GM21381 (cell line): ENCODE measurements at regions not wholly inside any gene's neighbourhood (a gene's known extent, or its start where the extent isn't known, plus 50 kb on each side); places are given as distances from the start of the nearest gene placed in this dataset.

Source experiments
- ATAC-seq: cut with Tn5 transposase; IDR thresholded peaks from one replicate; pipeline ENCODE4 v1.9.1; 2021; ENCODE audit warnings: mild to moderate bottlenecking, moderate library complexity; ENCODE audit not compliant: unreplicated experiment

- ATAC-seq: no peak
These were observed 310.2 kb downstream of the ARL6IP6 start for GRCh38 chr2:153028626-153029025.

GRCh38 chr2:153027533-153027932 lies 309.1 kb downstream of the ARL6IP6 start:
- ATAC-seq: no peak

GRCh38 chr2:153020201-153020600 lies 301.8 kb downstream of the ARL6IP6 start:
- no peak for ATAC-seq

- no peak for ATAC-seq
These were observed 286.8 kb downstream of the ARL6IP6 start for GRCh38 chr2:153005071-153005730.

- no peak for ATAC-seq
These were observed 286.2 kb downstream of the ARL6IP6 start for GRCh38 chr2:153004627-153005026.

- ATAC-seq: no peak
These were observed 255.7 kb downstream of the ARL6IP6 start for GRCh38 chr2:152974146-152974545.

- no peak for ATAC-seq
These were observed 253.3 kb downstream of the ARL6IP6 start for GRCh38 chr2:152971685-152972084.

- ATAC-seq: no peak
These were observed 244.0 kb downstream of the ARL6IP6 start for GRCh38 chr2:152962446-152962845.

GRCh38 chr2:152961351-152961750 lies 242.9 kb downstream of the ARL6IP6 start:
- ATAC-seq: no peak

- ATAC-seq: no peak
These were observed 231.7 kb downstream of the ARL6IP6 start for GRCh38 chr2:152950126-152950525.

- no peak for ATAC-seq
These were observed 225.7 kb downstream of the ARL6IP6 start for GRCh38 chr2:152944099-152944498.

- ATAC-seq: no peak
These were observed 224.6 kb downstream of the ARL6IP6 start for GRCh38 chr2:152942940-152943440.

- no peak for ATAC-seq
These were observed 212.1 kb downstream of the ARL6IP6 start for GRCh38 chr2:152930501-152930900.

GRCh38 chr2:152929628-152930027 lies 211.2 kb downstream of the ARL6IP6 start:
- ATAC-seq: no peak

- peak; percentile 84 for ATAC-seq
These were observed 207.4 kb downstream of the ARL6IP6 start for GRCh38 chr2:152925547-152926448.

- no peak for ATAC-seq
These were observed 206.3 kb downstream of the ARL6IP6 start for GRCh38 chr2:152924722-152925121.

- ATAC-seq: no peak
These were observed 205.8 kb downstream of the ARL6IP6 start for GRCh38 chr2:152924219-152924618.

GRCh38 chr2:152920846-152921245 lies 202.4 kb downstream of the ARL6IP6 start:
- no peak for ATAC-seq

GRCh38 chr2:152910970-152911369 lies 192.6 kb downstream of the ARL6IP6 start:
- no peak for ATAC-seq

- ATAC-seq: no peak
These were observed 188.6 kb downstream of the ARL6IP6 start for GRCh38 chr2:152907046-152907445.

GRCh38 chr2:152894051-152894450 lies 175.6 kb downstream of the ARL6IP6 start:
- ATAC-seq: no peak

GRCh38 chr2:152890736-152891135 lies 172.3 kb downstream of the ARL6IP6 start:
- ATAC-seq: no peak
